GM12878 (cell line): ENCODE measurements at regions not wholly inside any gene's neighbourhood (a gene's known extent, or its start where the extent isn't known, plus 50 kb on each side); places are given as distances from the start of the nearest gene placed in this dataset.

ENCODE experiments used
- ESRRA ChIP-seq: IDR thresholded peaks from 2 replicates; pipeline ENCODE4 v1.6.1; 2012; ENCODE audit warnings: mild to moderate bottlenecking, low read length, improper control_type of control experiment
- HDAC2 ChIP-seq: fragments of 200-600 bp; sonication (generic); IDR thresholded peaks from 2 replicates; pipeline ENCODE4 v1.6.1; 2017
- HDGF ChIP-seq: fragments of 450-650 bp; IDR thresholded peaks from 2 replicates; pipeline ENCODE4 v1.6.1; 2016; ENCODE audit warnings: antibody characterized with exemption
- JUNB ChIP-seq: IDR thresholded peaks from 2 replicates; pipeline ENCODE4 v1.6.1; 2016; ENCODE audit warnings: antibody characterized with exemption, mild to moderate bottlenecking
- POLR2A ChIP-seq: IDR thresholded peaks from 2 replicates; pipeline ENCODE4 v1.6.1; 2011; ENCODE audit warnings: low read depth, mild to moderate bottlenecking, low read length
- RFX5 ChIP-seq: IDR thresholded peaks from 2 replicates; pipeline ENCODE4 v1.6.1; 2011; ENCODE audit warnings: low read depth, low read length, improper control_type of control experiment
- RUNX3 ChIP-seq: IDR thresholded peaks from 2 replicates; pipeline ENCODE4 v1.6.1; 2012; ENCODE audit warnings: low read length, inconsistent platforms
- SIN3A ChIP-seq: IDR thresholded peaks from 2 replicates; pipeline ENCODE4 v1.6.1; 2012; ENCODE audit warnings: low read depth, low read length, improper control_type of control experiment
- SPI1 ChIP-seq: IDR thresholded peaks from 2 replicates; pipeline ENCODE4 v1.6.1; 2011; ENCODE audit warnings: low read depth, mild to moderate bottlenecking, low read length, moderate library complexity, borderline replicate concordance; ENCODE audit not compliant: insufficient read depth
- YY1 ChIP-seq: IDR thresholded peaks from 2 replicates; pipeline ENCODE4 v1.6.1; 2011; ENCODE audit warnings: low read depth, mild to moderate bottlenecking, low read length
- ZZZ3 ChIP-seq: IDR thresholded peaks from 2 replicates; pipeline ENCODE4 v1.6.1; 2011; ENCODE audit warnings: low read depth; ENCODE audit not compliant: control insufficient read depth, insufficient read length
- TF ChIP-seq, protein P1 (sequence below), 3 experiments: IDR thresholded peaks in 2 of 3; conservative IDR thresholded peaks in 1 of 3; 2 replicates each; pipeline ENCODE4 v1.5.1; 2011; ENCODE audit warnings: low read depth in 3 of 3, low read length in 3 of 3, mild to moderate bottlenecking in 3 of 3, control low read depth in 2 of 3, moderate library complexity in 2 of 3, inconsistent platforms in 1 of 3, mixed read lengths in 1 of 3; ENCODE audit not compliant: control insufficient read depth in 2 of 3, insufficient read depth in 1 of 3; ENCODE audit errors: extremely low read depth in 1 of 3

DNA sequence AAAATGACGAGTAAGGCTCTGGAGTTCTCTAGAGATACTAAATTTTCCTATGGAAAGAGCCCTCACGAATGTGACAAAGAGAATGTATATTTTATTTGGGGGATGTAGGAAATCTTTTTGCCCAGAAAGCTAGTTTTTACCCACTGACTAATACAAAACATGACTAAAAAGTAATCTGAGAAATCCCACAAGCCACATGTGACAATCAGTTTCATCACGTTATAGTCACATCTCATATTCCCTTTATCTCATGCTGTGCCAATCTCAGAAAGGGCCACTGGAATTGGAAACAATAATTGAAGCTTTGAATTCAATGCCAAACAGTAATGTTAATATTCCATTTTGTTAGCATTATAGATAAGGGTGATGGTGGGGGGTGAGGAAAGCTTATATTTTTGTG lies 509.0 kb upstream of the GOLIM4 start:
- TF ChIP-seq, protein P1, sequence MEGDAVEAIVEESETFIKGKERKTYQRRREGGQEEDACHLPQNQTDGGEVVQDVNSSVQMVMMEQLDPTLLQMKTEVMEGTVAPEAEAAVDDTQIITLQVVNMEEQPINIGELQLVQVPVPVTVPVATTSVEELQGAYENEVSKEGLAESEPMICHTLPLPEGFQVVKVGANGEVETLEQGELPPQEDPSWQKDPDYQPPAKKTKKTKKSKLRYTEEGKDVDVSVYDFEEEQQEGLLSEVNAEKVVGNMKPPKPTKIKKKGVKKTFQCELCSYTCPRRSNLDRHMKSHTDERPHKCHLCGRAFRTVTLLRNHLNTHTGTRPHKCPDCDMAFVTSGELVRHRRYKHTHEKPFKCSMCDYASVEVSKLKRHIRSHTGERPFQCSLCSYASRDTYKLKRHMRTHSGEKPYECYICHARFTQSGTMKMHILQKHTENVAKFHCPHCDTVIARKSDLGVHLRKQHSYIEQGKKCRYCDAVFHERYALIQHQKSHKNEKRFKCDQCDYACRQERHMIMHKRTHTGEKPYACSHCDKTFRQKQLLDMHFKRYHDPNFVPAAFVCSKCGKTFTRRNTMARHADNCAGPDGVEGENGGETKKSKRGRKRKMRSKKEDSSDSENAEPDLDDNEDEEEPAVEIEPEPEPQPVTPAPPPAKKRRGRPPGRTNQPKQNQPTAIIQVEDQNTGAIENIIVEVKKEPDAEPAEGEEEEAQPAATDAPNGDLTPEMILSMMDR (IDR thresholded peaks at IDR 0.05 in 2 of 3, conservative IDR thresholded peaks at IDR 0.05 in 1 of 3; ENCODE audit: control insufficient read depth in 2 of 3, extremely low read depth in 1 of 3, insufficient read depth in 1 of 3, low read depth in 3 of 3, low read length in 3 of 3) = no peak
- no peak for TF ChIP-seq POLR2A
- TF ChIP-seq ZZZ3 = no peak
- TF ChIP-seq YY1 = no peak
- no peak for TF ChIP-seq SIN3A
- no peak for TF ChIP-seq HDGF
- no peak for TF ChIP-seq SPI1
- TF ChIP-seq RUNX3 = no peak
- no peak for TF ChIP-seq JUNB
- no peak for TF ChIP-seq ESRRA
- no peak for TF ChIP-seq RFX5
- no peak for TF ChIP-seq HDAC2
